ENCODE measurements at regions not wholly inside any gene's neighbourhood (a gene's known extent, or its start where the extent isn't known, plus 50 kb on each side); places are given as distances from the start of the nearest gene placed in this dataset.

DNA sequence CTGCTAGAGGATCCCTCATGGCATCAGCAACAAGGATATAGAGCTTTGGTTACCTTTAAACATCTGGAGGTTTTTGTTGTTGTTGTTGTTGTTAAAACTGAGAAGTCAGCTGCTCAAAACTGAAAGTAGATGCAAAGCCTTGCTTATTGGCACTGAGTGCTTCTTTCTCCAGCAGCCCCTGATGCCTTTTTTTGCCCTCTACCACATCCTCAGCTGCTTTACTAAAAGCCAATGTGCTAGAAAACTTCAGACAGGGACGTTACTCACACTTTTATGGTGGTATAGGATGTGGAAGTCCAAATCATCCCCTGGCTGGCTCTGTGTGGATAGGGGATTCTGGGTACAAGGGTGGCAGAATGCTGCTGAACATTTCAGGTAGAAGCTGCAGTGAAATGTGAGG, 78.3 kb upstream of the CHST9 start:
- DNase-seq (ENCODE audit: low spot score): no peak

DNA sequence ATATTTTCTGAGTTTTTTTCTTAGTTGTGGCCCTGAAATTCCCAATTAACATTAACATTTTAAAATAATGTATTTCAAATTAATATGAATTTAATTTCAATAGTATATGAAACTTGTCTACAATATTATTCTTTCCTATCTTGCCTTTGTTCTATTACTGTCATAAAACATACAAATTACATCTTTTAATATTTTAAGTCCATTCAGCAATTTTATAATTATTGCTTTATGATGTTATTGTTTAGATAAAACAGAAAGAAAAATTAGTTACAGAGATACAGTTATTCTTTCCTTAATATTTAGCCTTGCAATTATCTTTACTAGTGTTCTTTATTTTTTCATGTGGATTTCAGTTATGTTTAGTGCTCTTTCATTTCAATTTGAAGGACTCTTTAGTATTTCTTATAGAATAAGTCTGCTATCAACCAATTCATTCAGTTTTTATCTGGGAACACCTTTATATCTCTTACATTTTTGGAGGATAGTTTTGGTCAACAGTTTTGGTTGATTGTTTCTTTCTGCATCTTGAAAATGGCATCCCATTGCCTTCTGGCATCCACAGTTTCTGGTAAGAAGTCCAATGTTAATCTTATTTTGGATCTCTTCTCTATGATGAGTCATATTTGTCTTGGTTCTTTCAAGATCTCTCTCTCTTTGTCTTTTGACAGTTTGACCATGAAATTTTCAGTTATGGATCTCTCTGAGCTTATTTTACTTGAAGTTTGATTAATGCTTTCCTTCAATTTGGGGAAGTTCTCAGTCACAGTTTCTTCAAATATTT, 76.9 kb upstream of the CHST9 start:
- no peak for DNase-seq (ENCODE audit: low spot score)

DNA sequence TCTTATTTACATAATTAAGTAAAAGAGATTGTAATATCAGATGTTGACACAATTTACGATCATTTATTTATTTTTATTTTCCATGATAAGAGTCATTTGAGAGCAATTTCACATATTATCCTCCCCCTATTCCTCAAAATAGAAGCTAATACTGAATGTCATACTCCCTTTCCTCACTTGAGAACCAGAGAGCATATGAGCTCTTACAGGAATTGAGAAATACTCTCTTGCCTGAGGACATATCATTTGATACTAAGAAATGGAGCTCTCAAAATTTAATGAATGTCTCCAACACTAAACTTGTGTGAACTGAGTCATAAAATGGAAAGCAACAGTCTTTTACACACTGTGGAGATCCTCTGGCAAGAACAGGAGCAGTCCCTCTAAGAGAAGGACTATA, 68.5 kb upstream of the CHST9 start:
- DNase-seq (ENCODE audit: low spot score): no peak

DNA sequence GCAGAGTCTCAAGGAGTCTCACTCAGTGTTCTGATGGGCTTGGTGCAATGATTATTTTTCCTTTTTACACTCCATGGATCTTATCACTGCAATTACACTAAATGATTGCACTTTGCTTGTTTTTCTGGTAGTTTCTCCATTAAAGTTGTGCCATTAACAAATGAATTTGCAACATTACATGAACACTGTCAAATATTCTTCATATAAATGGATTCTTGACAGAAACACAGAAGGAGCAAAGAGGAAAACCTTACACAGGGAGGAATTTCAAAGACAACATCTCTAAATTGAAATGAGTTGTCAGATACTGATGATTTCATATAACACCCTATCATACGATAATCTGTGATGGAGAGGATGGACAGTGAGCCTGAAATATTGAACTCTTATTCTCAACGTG, 65.4 kb upstream of the CHST9 start:
- no peak for DNase-seq (ENCODE audit: low spot score)

DNA sequence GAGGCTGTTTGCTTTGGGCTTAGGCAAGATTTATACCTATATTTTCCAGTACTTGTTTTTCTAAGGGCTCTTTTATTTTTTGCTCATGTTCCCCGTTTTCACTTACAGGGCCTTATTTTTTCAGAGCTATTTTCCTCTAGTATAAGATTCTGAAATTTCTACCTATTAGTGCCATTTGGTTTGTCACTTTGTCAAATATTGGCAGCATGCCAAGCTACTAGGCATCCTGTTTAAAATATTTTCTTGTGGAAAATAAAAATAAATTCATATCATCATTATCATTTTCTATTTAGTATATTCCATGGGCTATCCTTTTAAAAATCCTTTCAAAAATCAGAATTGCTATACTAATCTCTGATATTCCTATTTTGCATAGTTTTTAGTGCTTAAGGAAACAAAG, 64.8 kb upstream of the CHST9 start:
- DNase-seq (ENCODE audit: low spot score): no peak

DNA sequence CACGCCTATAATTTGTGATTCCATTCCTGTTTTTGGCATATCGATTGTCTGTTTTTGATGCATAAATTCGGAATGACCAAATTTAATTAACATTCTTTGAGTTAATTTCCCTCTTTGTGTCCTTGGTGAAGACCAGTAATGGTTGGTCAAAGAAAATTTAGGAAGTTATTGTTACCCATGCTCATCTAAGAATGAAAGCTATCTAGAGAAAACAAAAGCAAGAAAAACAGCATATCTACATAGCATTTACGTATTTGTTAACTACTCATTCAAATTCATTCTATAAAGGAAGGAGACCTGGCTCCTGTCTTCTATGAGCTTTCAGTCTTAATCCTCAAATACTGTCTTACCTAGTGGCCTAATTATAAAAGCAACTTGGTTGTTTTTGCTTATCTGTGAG, 59.2 kb upstream of the CHST9 start:
- DNase-seq (ENCODE audit: low spot score): no peak

DNA sequence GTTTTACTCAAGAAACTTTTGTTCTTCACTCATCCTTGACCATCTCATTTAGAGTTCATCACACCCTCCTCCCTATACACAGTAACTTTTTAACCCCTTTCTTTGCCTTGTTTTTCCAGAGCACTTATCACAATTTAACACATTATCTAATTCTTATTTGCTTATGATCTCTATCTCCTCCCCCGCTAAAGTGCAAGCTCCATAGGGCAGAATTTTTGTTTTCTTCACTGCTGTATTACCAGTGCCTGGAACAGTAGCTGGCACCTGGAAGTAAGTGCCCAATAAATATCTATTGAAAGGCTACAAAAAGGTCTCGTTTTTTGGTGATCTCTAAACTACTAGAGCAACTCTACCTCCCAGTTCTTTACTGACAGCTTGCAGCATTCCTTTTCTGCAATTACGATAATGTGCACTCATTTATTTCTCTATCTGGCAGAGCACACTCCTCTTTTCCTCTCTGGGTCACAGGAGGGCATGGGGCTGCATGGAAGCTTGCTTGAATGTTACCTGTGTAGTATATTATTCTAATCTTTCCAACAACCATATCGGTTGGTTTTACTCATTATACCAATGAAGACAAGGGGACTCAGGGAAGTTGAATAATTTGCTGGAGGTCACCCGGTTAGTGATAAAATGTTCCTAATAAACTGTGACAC, 57.4 kb upstream of the CHST9 start:
- DNase-seq (ENCODE audit: low spot score): no peak

DNA sequence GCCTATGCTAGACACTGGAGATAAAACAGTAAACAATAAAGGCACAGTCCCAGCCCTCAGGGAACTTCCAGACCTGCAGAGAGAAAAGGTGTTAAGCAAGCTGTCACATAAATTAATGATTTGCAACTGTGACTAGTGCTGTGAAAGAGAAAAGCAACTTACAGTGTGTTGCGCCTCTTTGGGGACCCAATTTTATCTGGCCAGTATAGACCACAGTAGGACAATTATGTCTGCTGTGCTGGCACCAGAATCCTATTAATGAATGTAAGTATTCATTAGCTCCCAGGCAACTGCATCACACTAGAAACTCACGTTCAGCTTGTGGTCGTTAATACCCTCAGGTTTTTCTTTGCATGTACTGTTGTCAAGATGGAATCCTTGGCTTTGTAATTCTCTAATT, 55.3 kb upstream of the CHST9 start:
- no peak for DNase-seq (ENCODE audit: low spot score)

DNA sequence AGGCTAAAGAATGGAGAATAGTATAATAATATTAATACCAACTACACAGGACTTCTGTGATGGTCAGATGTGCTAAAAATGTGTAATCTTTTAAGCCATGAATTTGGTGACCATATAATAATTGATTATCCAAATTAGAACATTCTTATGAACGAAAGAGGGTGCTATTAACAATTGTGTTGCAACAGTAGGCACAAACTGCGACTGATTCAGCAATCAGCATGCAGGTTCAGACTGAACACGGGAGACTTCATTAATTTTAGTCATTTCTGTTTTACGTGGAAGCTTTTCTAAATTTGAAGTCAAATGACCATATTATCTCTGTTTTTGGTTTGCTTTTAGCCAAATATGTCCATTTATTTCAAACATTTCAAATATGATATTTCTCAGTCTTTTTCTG, 54.6 kb upstream of the CHST9 start:
- DNase-seq (ENCODE audit: low spot score): no peak

DNA sequence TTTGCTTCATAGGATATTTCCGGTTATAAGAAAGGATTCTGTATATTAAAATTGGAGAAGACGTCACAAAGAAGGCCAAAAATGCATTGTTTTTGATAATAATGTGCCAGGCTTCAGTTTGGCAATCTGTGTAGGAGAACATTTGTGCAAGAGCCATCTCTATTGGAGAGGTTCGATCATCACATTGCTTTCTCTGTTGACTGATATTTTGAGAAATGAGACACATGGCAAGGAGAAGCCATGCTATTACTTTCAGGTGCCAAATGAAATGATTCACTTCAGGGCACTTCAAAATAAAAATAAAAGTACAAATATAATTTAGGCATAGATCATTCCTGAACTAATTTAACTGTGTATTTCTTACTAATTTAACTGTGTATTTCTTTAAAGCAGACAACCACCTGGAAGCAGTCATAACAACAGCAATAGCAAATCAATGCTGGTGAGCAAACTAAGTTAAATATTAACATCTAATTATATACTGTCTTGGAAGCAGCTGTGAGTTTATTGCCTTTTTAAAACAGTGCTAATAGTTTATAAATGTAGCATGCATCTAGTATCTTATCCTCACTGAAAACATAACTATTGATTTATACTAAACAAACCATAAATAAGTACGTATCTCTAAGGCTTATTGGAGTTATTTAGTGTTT, 50.2 kb upstream of the CHST9 start:
- DNase-seq (ENCODE audit: low spot score): no peak
